Mesenchymal stem cell (in vitro differentiated cells and primary cell): ENCODE measurements at regions not wholly inside any gene's neighbourhood (a gene's known extent, or its start where the extent isn't known, plus 50 kb on each side); places are given as distances from the start of the nearest gene placed in this dataset.
A peak's percentile ranks its signal among the peaks of the same experiment; 100 is the strongest.

Experiments used
- DNase-seq: peaks from one replicate; pipeline ENCODE4 v3.0.0-alpha.2; 2013
- H2AFZ ChIP-seq: one replicate; pipeline ENCODE4 v1.6.1; 2013; ENCODE audit warnings: low read depth, mild to moderate bottlenecking, control low read depth, inconsistent platforms, low read length, moderate library complexity
- H2AK5ac ChIP-seq: 2 replicates; pipeline ENCODE4 v1.6.1; 2013; ENCODE audit warnings: low read length, moderate library complexity, mild to moderate bottlenecking, inconsistent platforms; ENCODE audit not compliant: severe bottlenecking
- H2BK120ac ChIP-seq: one replicate; pipeline ENCODE4 v1.6.1; 2013; ENCODE audit warnings: low read depth, mild to moderate bottlenecking, inconsistent platforms, low read length, moderate library complexity
- H2BK12ac ChIP-seq, 2 experiments: one replicate each; pipeline ENCODE4 v1.6.1; 2013; ENCODE audit warnings: inconsistent platforms in 2 of 2, low read length in 2 of 2, mild to moderate bottlenecking in 2 of 2, moderate library complexity in 2 of 2, control low read depth in 1 of 2
- H2BK15ac ChIP-seq: one replicate; pipeline ENCODE4 v1.6.1; 2013; ENCODE audit warnings: mild to moderate bottlenecking, low read depth, inconsistent platforms; ENCODE audit not compliant: poor library complexity, severe bottlenecking
- H2BK5ac ChIP-seq: 2 replicates; pipeline ENCODE4 v1.6.1; 2013; ENCODE audit warnings: low read depth, mild to moderate bottlenecking, low read length, control low read depth, inconsistent platforms; ENCODE audit not compliant: poor library complexity, severe bottlenecking
- H3K14ac ChIP-seq, 2 experiments: one replicate each; pipeline ENCODE4 v1.6.1; 2013; ENCODE audit warnings: inconsistent platforms in 2 of 2, low read length in 2 of 2, control low read depth in 1 of 2, mild to moderate bottlenecking in 1 of 2, moderate library complexity in 1 of 2
- H3K18ac ChIP-seq, 2 experiments: one replicate each; pipeline ENCODE4 v1.6.1; 2013; ENCODE audit warnings: inconsistent platforms in 2 of 2, low read length in 2 of 2, control low read depth in 1 of 2, low read depth in 1 of 2, mild to moderate bottlenecking in 1 of 2
- H3K23ac ChIP-seq, 2 experiments: one replicate each; pipeline ENCODE4 v1.6.1; 2013; ENCODE audit warnings: inconsistent platforms in 2 of 2, low read length in 2 of 2, mild to moderate bottlenecking in 2 of 2, moderate library complexity in 2 of 2, control low read depth in 1 of 2
- H3K27ac ChIP-seq: 2 replicates; pipeline ENCODE4 v1.5.1; 2013; ENCODE audit warnings: mild to moderate bottlenecking, moderate library complexity, low read length, control low read depth, inconsistent platforms; ENCODE audit not compliant: poor library complexity, severe bottlenecking
- H3K27me3 ChIP-seq, 2 experiments: 2 replicates each; pipeline versions ENCODE4 v1.6.1 to v1.7.0; 2013; ENCODE audit warnings: low read length in 2 of 2, mild to moderate bottlenecking in 2 of 2, moderate library complexity in 2 of 2, control low read depth in 1 of 2, inconsistent platforms in 1 of 2; ENCODE audit not compliant: control insufficient read depth in 1 of 2, insufficient read depth in 1 of 2
- H3K36me3 ChIP-seq, 2 experiments: 2 replicates each; pipeline versions ENCODE4 v1.6.1 to v1.7.0; 2013; ENCODE audit warnings: low read length in 2 of 2, control low read depth in 1 of 2, inconsistent platforms in 1 of 2, low read depth in 1 of 2, mild to moderate bottlenecking in 1 of 2; ENCODE audit not compliant: insufficient read depth in 2 of 2, control insufficient read depth in 1 of 2
- H3K4ac ChIP-seq, 2 experiments: one replicate each; pipeline ENCODE4 v1.6.1; 2013; ENCODE audit warnings: inconsistent platforms in 2 of 2, low read length in 2 of 2, mild to moderate bottlenecking in 2 of 2, moderate library complexity in 2 of 2, control low read depth in 1 of 2, low read depth in 1 of 2
- H3K4me1 ChIP-seq: 2 replicates; pipeline ENCODE4 v1.6.1; 2013; ENCODE audit warnings: low read depth, low read length, control low read depth; ENCODE audit not compliant: control insufficient read depth, insufficient read depth
- H3K4me2 ChIP-seq: 2 replicates; pipeline ENCODE4 v1.6.1; 2013; ENCODE audit warnings: low read length, mild to moderate bottlenecking, inconsistent platforms; ENCODE audit not compliant: poor library complexity, severe bottlenecking
- H3K4me3 ChIP-seq, 2 experiments: 2 replicates each; pipeline versions ENCODE4 v1.5.1 to v1.7.0; 2013; ENCODE audit warnings: low read length in 2 of 2, mild to moderate bottlenecking in 2 of 2, control low read depth in 1 of 2, low read depth in 1 of 2; ENCODE audit not compliant: insufficient read depth in 1 of 2
- H3K79me1 ChIP-seq: replicated peaks from 2 replicates; pipeline ENCODE4 v1.6.1; 2013; ENCODE audit warnings: mild to moderate bottlenecking, control low read depth, low read length, inconsistent platforms; ENCODE audit not compliant: poor library complexity, severe bottlenecking
- H3K9ac ChIP-seq: 2 replicates; pipeline ENCODE4 v1.7.0; 2013; ENCODE audit warnings: mild to moderate bottlenecking, low read length, moderate library complexity
- H3K9me3 ChIP-seq: 2 replicates; pipeline ENCODE4 v1.7.0; 2013; ENCODE audit warnings: mild to moderate bottlenecking, low read length; ENCODE audit not compliant: control insufficient read depth
- H4K8ac ChIP-seq: one replicate; pipeline ENCODE4 v1.6.1; 2013; ENCODE audit warnings: inconsistent platforms, mild to moderate bottlenecking, low read length, moderate library complexity
- H4K91ac ChIP-seq: one replicate; pipeline ENCODE4 v1.6.1; 2013; ENCODE audit warnings: mild to moderate bottlenecking, low read length, inconsistent platforms
- WGBS: methylation state at CpG from one replicate; pipeline ENCODE4 v1.1.7; 2013; ENCODE audit warnings: mixed read lengths; 5-methylcytosine and 5-hydroxymethylcytosine counted together

- WGBS = 58% methylated on average over 7 of the region's 9 CpGs
- Histone ChIP-seq H3K9me3 (no peaks in the 10 kb centered on the region), H3K18ac (peak overlapping the region; percentile 6 to 42), H3K23ac (no peak overlapping the region), H3K4me3 (no peak overlapping the region), H4K91ac (peak overlapping the region; percentile 6), H2BK5ac (peak overlapping the region; percentile 96), H3K27ac (peak overlapping the region; percentile 98), H2BK12ac (peak overlapping the region; percentile 65 to 71), H3K79me1 (no peaks in the 10 kb centered on the region), H4K8ac (no peak overlapping the region), H3K4me1 (peaks cover 42% of the 10 kb centered on the region), H2AK5ac (peak overlapping the region; percentile 96), H2BK120ac (peak overlapping the region; percentile 29), H2BK15ac (peak overlapping the region; percentile 12), H3K4ac (peak overlapping the region in 1 of 2 experiments; percentile 35), H2AFZ (no peak overlapping the region), H3K4me2 (no peak overlapping the region), H3K36me3 (no peaks in the 10 kb centered on the region), H3K27me3 (peaks cover 0 to 4% of the 10 kb centered on the region in 2 experiments), H3K14ac (no peak overlapping the region), H3K9ac (no peak overlapping the region)
- no peak for DNase-seq
Observed at GRCh38 chr6:44667668-44668390, 280.3 kb downstream of the CDC5L start.

- H4K91ac ChIP-seq = no peak overlapping the region
- H3K14ac ChIP-seq = no peak overlapping the region
- H2AK5ac ChIP-seq = peak overlapping the region; percentile 96
- H3K79me1 ChIP-seq = no peaks in the 10 kb centered on the region
- no peak overlapping the region for H3K4me2 ChIP-seq
- peak overlapping the region; percentile 71 for H2BK15ac ChIP-seq
- peak overlapping the region; percentile 45 for H2BK5ac ChIP-seq
- no peak overlapping the region for H4K8ac ChIP-seq
- H3K4ac ChIP-seq = no peak overlapping the region
- H3K36me3 ChIP-seq = no peaks in the 10 kb centered on the region
- no peak overlapping the region for H2BK120ac ChIP-seq
- no peak for DNase-seq
- peaks cover 0 to 4% of the 10 kb centered on the region in 2 experiments for H3K27me3 ChIP-seq
- peaks cover 41% of the 10 kb centered on the region for H3K4me1 ChIP-seq
- no peak overlapping the region for H3K4me3 ChIP-seq
- H3K23ac ChIP-seq = no peak overlapping the region
- H3K18ac ChIP-seq = peak overlapping the region in 1 of 2 experiments; percentile 38
- H2BK12ac ChIP-seq = peak overlapping the region in 1 of 2 experiments; percentile 71
- 79% methylated on average over 8 of the region's 8 CpGs for WGBS
- no peak overlapping the region for H3K9ac ChIP-seq
- H2AFZ ChIP-seq = no peak overlapping the region
- H3K9me3 ChIP-seq = no peaks in the 10 kb centered on the region
- H3K27ac ChIP-seq = peak overlapping the region; percentile 98
Observed at GRCh38 chr6:44668391-44668930, 281.0 kb downstream of the CDC5L start.

GRCh38 chr6:44668976-44669934 lies 281.7 kb downstream of the CDC5L start:
- Histone ChIP-seq H2AFZ (no peak overlapping the region), H4K8ac (no peak overlapping the region), H2BK12ac (no peak overlapping the region), H3K4me1 (peaks cover 34% of the 10 kb centered on the region), H2BK120ac (no peak overlapping the region), H3K27me3 (peaks cover 0 to 4% of the 10 kb centered on the region in 2 experiments), H3K36me3 (no peaks in the 10 kb centered on the region), H2BK5ac (no peak overlapping the region), H2AK5ac (peak overlapping the region; percentile 24), H3K4ac (no peak overlapping the region), H3K4me3 (no peak overlapping the region), H2BK15ac (no peak overlapping the region), H3K14ac (no peak overlapping the region), H3K79me1 (no peaks in the 10 kb centered on the region), H3K9ac (no peak overlapping the region), H3K27ac (no peak overlapping the region), H4K91ac (no peak overlapping the region), H3K9me3 (no peaks in the 10 kb centered on the region), H3K18ac (no peak overlapping the region), H3K23ac (no peak overlapping the region), H3K4me2 (no peak overlapping the region)
- WGBS = 95% methylated on average over 9 of the region's 9 CpGs
- DNase-seq = no peak

GRCh38 chr6:44670146-44670545 lies 282.6 kb downstream of the CDC5L start:
- Histone ChIP-seq H4K91ac (no peak overlapping the region), H3K9me3 (no peaks in the 10 kb centered on the region), H3K4me1 (peaks cover 30% of the 10 kb centered on the region), H3K4me2 (no peak overlapping the region), H4K8ac (no peak overlapping the region), H3K4me3 (no peak overlapping the region), H3K18ac (no peak overlapping the region), H3K36me3 (no peaks in the 10 kb centered on the region), H3K14ac (no peak overlapping the region), H2BK12ac (no peak overlapping the region), H3K4ac (no peak overlapping the region), H2AK5ac (peak overlapping the region; percentile 24), H2BK5ac (no peak overlapping the region), H2BK15ac (no peak overlapping the region), H3K79me1 (no peaks in the 10 kb centered on the region), H3K27ac (no peak overlapping the region), H2AFZ (no peak overlapping the region), H3K23ac (no peak overlapping the region), H2BK120ac (no peak overlapping the region), H3K9ac (no peak overlapping the region), H3K27me3 (peaks cover 0 to 4% of the 10 kb centered on the region in 2 experiments)
- DNase-seq = no peak
- 100% methylated on average over 3 of the region's 3 CpGs for WGBS
